Astrocyte (in vitro differentiated cells and primary cell): ENCODE measurements at regions not wholly inside any gene's neighbourhood (a gene's known extent, or its start where the extent isn't known, plus 50 kb on each side); places are given as distances from the start of the nearest gene placed in this dataset.

Source experiments
- DNase-seq: peaks from one replicate; pipeline ENCODE4 v3.0.0-alpha.2; 2010; ENCODE audit warnings: low read depth
- FAIRE-seq: peaks from 2 replicates; lab custom pipeline; 2011; peaks lifted over from hg19 to GRCh38; lab: Jason Lieb, UNC
- H2AFZ ChIP-seq: 2 replicates; pipeline ENCODE4 v1.6.0; 2012; ENCODE audit warnings: low read depth, low read length, inconsistent platforms
- H3K27ac ChIP-seq: 2 replicates; pipeline ENCODE4 v1.5.1; 2011; ENCODE audit warnings: low read depth, low read length, inconsistent platforms
- H3K27me3 ChIP-seq: 2 replicates; pipeline ENCODE4 v1.6.0; 2011; ENCODE audit warnings: low read length, inconsistent platforms; ENCODE audit not compliant: insufficient read depth
- H3K36me3 ChIP-seq: 2 replicates; pipeline ENCODE4 v1.5.1; 2011; ENCODE audit warnings: low read length, inconsistent platforms; ENCODE audit not compliant: insufficient read depth
- H3K4me1 ChIP-seq: 2 replicates; pipeline ENCODE4 v1.5.1; 2011; ENCODE audit warnings: low read length, inconsistent platforms; ENCODE audit not compliant: insufficient read depth
- H3K4me2 ChIP-seq: 2 replicates; pipeline ENCODE4 v1.6.0; 2012; ENCODE audit warnings: low read length, inconsistent platforms
- H3K4me3 ChIP-seq: 2 replicates; pipeline ENCODE4 v1.5.1; 2011; ENCODE audit warnings: low read depth, mild to moderate bottlenecking, low read length, inconsistent platforms; ENCODE audit not compliant: insufficient read depth
- H3K79me2 ChIP-seq: 2 replicates; pipeline ENCODE4 v1.6.0; 2012; ENCODE audit warnings: mild to moderate bottlenecking, low read length, inconsistent platforms; ENCODE audit not compliant: insufficient read depth
- H3K9ac ChIP-seq: 2 replicates; pipeline ENCODE4 v1.6.0; 2012; ENCODE audit warnings: mild to moderate bottlenecking, low read length, inconsistent platforms
- H3K9me3 ChIP-seq: 2 replicates; pipeline ENCODE4 v1.5.1; 2012; ENCODE audit warnings: low read depth, mild to moderate bottlenecking, low read length, inconsistent platforms; ENCODE audit not compliant: insufficient read depth
- H4K20me1 ChIP-seq: 2 replicates; pipeline ENCODE4 v1.6.0; 2012; ENCODE audit warnings: low read length, inconsistent platforms; ENCODE audit not compliant: insufficient read depth
- H3K27ac Mint-ChIP-seq: one replicate; pipeline ENCODE4 v1.8.0; 2021; ENCODE audit warnings: mild to moderate bottlenecking, mixed read lengths; ENCODE audit not compliant: unreplicated experiment
- H3K27me3 Mint-ChIP-seq: one replicate; pipeline ENCODE4 v1.8.0; 2021; ENCODE audit warnings: low read depth, mixed read lengths; ENCODE audit not compliant: unreplicated experiment
- H3K36me3 Mint-ChIP-seq: one replicate; pipeline ENCODE4 v1.8.0; 2021; ENCODE audit warnings: low read depth, mixed read lengths; ENCODE audit not compliant: unreplicated experiment
- H3K4me1 Mint-ChIP-seq: one replicate; pipeline ENCODE4 v1.8.0; 2021; ENCODE audit warnings: low read depth, mixed read lengths; ENCODE audit not compliant: unreplicated experiment
- H3K4me3 Mint-ChIP-seq: one replicate; pipeline ENCODE4 v1.8.0; 2021; ENCODE audit warnings: mild to moderate bottlenecking, moderate library complexity, mixed read lengths; ENCODE audit not compliant: unreplicated experiment
- H3K9me3 Mint-ChIP-seq: one replicate; pipeline ENCODE4 v1.8.0; 2021; ENCODE audit warnings: mild to moderate bottlenecking, mixed read lengths; ENCODE audit not compliant: unreplicated experiment
- CTCF ChIP-seq: IDR thresholded peaks from 2 replicates; pipeline ENCODE4 v1.5.1; 2011; ENCODE audit warnings: low read depth, mild to moderate bottlenecking, inconsistent platforms, low read length, moderate library complexity; ENCODE audit not compliant: insufficient read depth
- EZH2 ChIP-seq: IDR thresholded peaks from 2 replicates; pipeline ENCODE4 v1.6.1; 2012; ENCODE audit warnings: mild to moderate bottlenecking, low read length, inconsistent platforms; ENCODE audit not compliant: insufficient read depth

- H3K9ac ChIP-seq: no peak overlapping the region
- H3K4me3 Mint-ChIP-seq: no peak overlapping the region
- H3K4me1 Mint-ChIP-seq: no peaks in the 10 kb centered on the region
- peaks cover 18% of the 10 kb centered on the region for H3K9me3 Mint-ChIP-seq
- DNase-seq: no peak
- no peaks in the 10 kb centered on the region for H3K9me3 ChIP-seq
- H3K36me3 ChIP-seq: no peaks in the 10 kb centered on the region
- H3K36me3 Mint-ChIP-seq: peaks cover 4% of the 10 kb centered on the region
- H3K27me3 Mint-ChIP-seq: peaks cover 16% of the 10 kb centered on the region
- FAIRE-seq: no peak
- no peak overlapping the region for H3K4me2 ChIP-seq
- no peak for TF ChIP-seq EZH2
- no peak for TF ChIP-seq CTCF
- H4K20me1 ChIP-seq: no peaks in the 10 kb centered on the region
- no peaks in the 10 kb centered on the region for H3K4me1 ChIP-seq
- no peak overlapping the region for H3K27ac Mint-ChIP-seq
- peaks cover 2% of the 10 kb centered on the region for H3K27me3 ChIP-seq
- H3K27ac ChIP-seq: no peak overlapping the region
- H3K79me2 ChIP-seq: no peaks in the 10 kb centered on the region
- H3K4me3 ChIP-seq: no peak overlapping the region
- no peak overlapping the region for H2AFZ ChIP-seq
Measured at GRCh38 chr2:64922482-64923384, 66.5 kb upstream of the SLC1A4 start.

GRCh38 chr2:64923385-64923710 lies 65.9 kb upstream of the SLC1A4 start:
- Mint-ChIP-seq H3K36me3 (peaks cover 4% of the 10 kb centered on the region), H3K27me3 (peaks cover 16% of the 10 kb centered on the region), H3K4me1 (no peaks in the 10 kb centered on the region), H3K27ac (no peak overlapping the region), H3K4me3 (no peak overlapping the region), H3K9me3 (peaks cover 18% of the 10 kb centered on the region)
- no peak overlapping the region for H3K4me3 ChIP-seq
- FAIRE-seq (no peak), DNase-seq (no peak)
- H3K9me3 ChIP-seq: no peaks in the 10 kb centered on the region
- peaks cover 2% of the 10 kb centered on the region for H3K27me3 ChIP-seq
- no peaks in the 10 kb centered on the region for H3K79me2 ChIP-seq
- TF ChIP-seq CTCF: no peak
- TF ChIP-seq EZH2: no peak
- no peak overlapping the region for H3K9ac ChIP-seq
- no peak overlapping the region for H2AFZ ChIP-seq
- H4K20me1 ChIP-seq: no peaks in the 10 kb centered on the region
- H3K36me3 ChIP-seq: no peaks in the 10 kb centered on the region
- H3K4me1 ChIP-seq: no peaks in the 10 kb centered on the region
- no peak overlapping the region for H3K27ac ChIP-seq
- no peak overlapping the region for H3K4me2 ChIP-seq
